WTC11 (cell line): ENCODE measurements at regions not wholly inside any gene's neighbourhood (a gene's known extent, or its start where the extent isn't known, plus 50 kb on each side); places are given as distances from the start of the nearest gene placed in this dataset.

Experiments
- ATAC-seq: fragments of 200-7000 bp; cut with Tn5 transposase; 2 replicates; pipeline ENCODE4 v1.10.0; 2021; ENCODE audit warnings: mild to moderate bottlenecking, moderate library complexity
- CTCF ChIA-PET: fragments of 300-600 bp; sonication (Branson Sonifier 250); formaldehyde crosslinking; loops from one replicate; lab custom pipeline; 2021; ENCODE audit warnings: antibody characterized with exemption; lab: Charles Lee
- POLR2A ChIA-PET: fragments of 350-600 bp; sonication (Branson Sonifier 250); formaldehyde crosslinking; loops from one replicate; lab custom pipeline; 2021; ENCODE audit warnings: antibody characterized with exemption; lab: Charles Lee
- DNase-seq: peaks from one replicate; pipeline ENCODE4 v3.0.0; 2021; ENCODE audit warnings: low spot score
- H3K27ac Mint-ChIP-seq: 2 replicates; pipeline ENCODE4 v1.8.0; 2021; ENCODE audit warnings: mixed read lengths
- H3K27me3 Mint-ChIP-seq: 2 replicates; pipeline ENCODE4 v1.8.0; 2021; ENCODE audit warnings: low read depth, mild to moderate bottlenecking, moderate library complexity, mixed read lengths
- H3K36me3 Mint-ChIP-seq: 2 replicates; pipeline ENCODE4 v1.8.0; 2021; ENCODE audit warnings: mixed read lengths
- H3K4me1 Mint-ChIP-seq: 2 replicates; pipeline ENCODE4 v1.8.0; 2022; ENCODE audit warnings: mixed read lengths
- H3K4me3 Mint-ChIP-seq: 2 replicates; pipeline ENCODE4 v1.8.0; 2021; ENCODE audit warnings: mild to moderate bottlenecking, moderate library complexity, mixed read lengths
- H3K9me3 Mint-ChIP-seq: 2 replicates; pipeline ENCODE4 v1.8.0; 2021; ENCODE audit warnings: mixed read lengths
- ATF1 ChIP-seq: sonication (generic); formaldehyde crosslinking; IDR thresholded peaks from 2 replicates; pipeline ENCODE4 v1.8.1; 2023; ENCODE audit warnings: mild to moderate bottlenecking, moderate library complexity, missing genetic modification reagents
- EMX1 ChIP-seq: fragments of 250-450 bp; sonication (Bioruptor Pico); IDR thresholded peaks from 2 replicates; pipeline ENCODE4 v1.8.0; 2021; ENCODE audit warnings: mild to moderate bottlenecking
- FOXK1 ChIP-seq: sonication (generic); formaldehyde crosslinking; IDR thresholded peaks from 2 replicates; pipeline ENCODE4 v1.8.0; 2022; ENCODE audit warnings: mild to moderate bottlenecking, moderate library complexity, missing genetic modification reagents
- GRHL2 ChIP-seq: fragments of 250-450 bp; sonication (Bioruptor Pico); IDR thresholded peaks from 2 replicates; pipeline ENCODE4 v1.8.0; 2022; ENCODE audit warnings: mild to moderate bottlenecking, moderate library complexity; ENCODE audit not compliant: insufficient replicate concordance, severe bottlenecking
- HMGA2 ChIP-seq: fragments of 250-450 bp; sonication (Bioruptor Pico); IDR thresholded peaks from 2 replicates; pipeline ENCODE4 v1.4.0; 2021; ENCODE audit warnings: mild to moderate bottlenecking, moderate library complexity
- JAZF1 ChIP-seq: fragments of 250-450 bp; sonication (Bioruptor Pico); IDR thresholded peaks from 2 replicates; pipeline ENCODE4 v1.9.0; 2021; ENCODE audit warnings: moderate library complexity, mild to moderate bottlenecking, inconsistent platforms
- NFATC4 ChIP-seq: fragments of 250-450 bp; sonication (Bioruptor Pico); IDR thresholded peaks from 2 replicates; pipeline ENCODE4 v1.9.0; 2021; ENCODE audit warnings: mild to moderate bottlenecking
- NFYB ChIP-seq: sonication (generic); formaldehyde crosslinking; conservative IDR thresholded peaks from 2 replicates; pipeline ENCODE4 v1.8.0; 2022; ENCODE audit warnings: low read depth, missing genetic modification reagents
- PRRX2 ChIP-seq: fragments of 250-450 bp; sonication (Bioruptor Pico); IDR thresholded peaks from 2 replicates; pipeline ENCODE4 v1.8.0; 2021; ENCODE audit warnings: mild to moderate bottlenecking
- RORB ChIP-seq: fragments of 250-450 bp; sonication (Bioruptor Pico); IDR thresholded peaks from 2 replicates; pipeline ENCODE4 v1.9.0; 2021; ENCODE audit warnings: mild to moderate bottlenecking
- TCF7 ChIP-seq: sonication (generic); formaldehyde crosslinking; IDR thresholded peaks from 2 replicates; pipeline ENCODE4 v1.8.0; 2022; ENCODE audit warnings: mild to moderate bottlenecking, low read depth, missing genetic modification reagents, moderate library complexity
- TP53 ChIP-seq: sonication (generic); formaldehyde crosslinking; IDR thresholded peaks from 2 replicates; pipeline ENCODE4 v1.8.1; 2023; ENCODE audit warnings: mild to moderate bottlenecking, missing genetic modification reagents
- ZNF121 ChIP-seq: sonication (generic); formaldehyde crosslinking; IDR thresholded peaks from 2 replicates; pipeline ENCODE4 v1.8.0; 2023; ENCODE audit warnings: missing genetic modification reagents
- ZNF396 ChIP-seq: fragments of 250-450 bp; sonication (Bioruptor Pico); IDR thresholded peaks from 2 replicates; pipeline ENCODE4 v1.8.0; 2021; ENCODE audit warnings: mild to moderate bottlenecking, moderate library complexity, borderline replicate concordance
- TF ChIP-seq, protein P1 (sequence below): fragments of 250-450 bp; sonication (Bioruptor Pico); IDR thresholded peaks from 2 replicates; pipeline ENCODE4 v1.8.0; 2021; ENCODE audit warnings: mild to moderate bottlenecking
- TF ChIP-seq, protein P2 (sequence below): sonication (generic); formaldehyde crosslinking; IDR thresholded peaks from 2 replicates; pipeline ENCODE4 v1.8.0; 2022; ENCODE audit warnings: mild to moderate bottlenecking, missing genetic modification reagents
- TF ChIP-seq, protein P3 (sequence below): fragments of 250-450 bp; sonication (Bioruptor Pico); IDR thresholded peaks from 2 replicates; pipeline ENCODE4 v1.9.0; 2021; ENCODE audit warnings: moderate library complexity, mild to moderate bottlenecking, inconsistent platforms, borderline replicate concordance
- TF ChIP-seq, protein P4 (sequence below): fragments of 250-450 bp; sonication (Bioruptor Pico); conservative IDR thresholded peaks from 2 replicates; pipeline ENCODE4 v1.9.0; 2021; ENCODE audit warnings: mild to moderate bottlenecking
- TF ChIP-seq, protein P5 (sequence below): fragments of 250-450 bp; sonication (Bioruptor Pico); IDR thresholded peaks from 2 replicates; pipeline ENCODE4 v1.9.0; 2021; ENCODE audit warnings: mild to moderate bottlenecking
- TF ChIP-seq, protein P6 (sequence below): fragments of 250-450 bp; sonication (Bioruptor Pico); IDR thresholded peaks from 2 replicates; pipeline ENCODE4 v1.9.0; 2021; ENCODE audit warnings: mild to moderate bottlenecking
- TF ChIP-seq, protein P7 (sequence below): sonication (generic); formaldehyde crosslinking; IDR thresholded peaks from 2 replicates; pipeline ENCODE4 v1.8.0; 2023; ENCODE audit warnings: missing genetic modification reagents, mild to moderate bottlenecking, borderline replicate concordance

DNA sequence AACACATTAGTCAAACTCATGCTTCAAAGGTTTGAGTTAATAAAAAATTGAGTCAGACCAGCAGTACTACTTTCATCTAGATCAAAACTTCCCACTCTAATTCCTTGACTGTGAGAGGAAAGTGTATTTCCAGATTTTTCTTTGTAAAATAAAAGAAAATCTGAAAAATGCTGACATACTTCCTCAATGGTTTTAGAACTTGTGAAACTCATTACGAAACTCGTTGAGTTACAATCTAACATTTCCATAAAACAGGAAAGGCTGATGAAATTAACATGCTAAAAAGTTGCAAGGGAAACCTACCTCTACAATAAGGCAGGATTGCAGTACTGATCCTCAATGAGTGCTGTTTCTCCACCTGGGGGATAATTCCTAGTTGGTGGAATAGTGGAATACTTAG, 217.8 kb upstream of the HCCS start (continued):
- TF ChIP-seq RORB (CRISPR knock-in tag) (no peak), PRRX2 (no peak), TCF7 (CRISPR knock-in tag) (no peak), GRHL2 (no peak), JAZF1 (CRISPR knock-in tag) (no peak), NFATC4 (CRISPR knock-in tag) (no peak), FOXK1 (CRISPR knock-in tag) (no peak), TP53 (no peak), HMGA2 (CRISPR knock-in tag) (no peak), ATF1 (CRISPR knock-in tag) (no peak)
- TF ChIP-seq, protein P1, sequence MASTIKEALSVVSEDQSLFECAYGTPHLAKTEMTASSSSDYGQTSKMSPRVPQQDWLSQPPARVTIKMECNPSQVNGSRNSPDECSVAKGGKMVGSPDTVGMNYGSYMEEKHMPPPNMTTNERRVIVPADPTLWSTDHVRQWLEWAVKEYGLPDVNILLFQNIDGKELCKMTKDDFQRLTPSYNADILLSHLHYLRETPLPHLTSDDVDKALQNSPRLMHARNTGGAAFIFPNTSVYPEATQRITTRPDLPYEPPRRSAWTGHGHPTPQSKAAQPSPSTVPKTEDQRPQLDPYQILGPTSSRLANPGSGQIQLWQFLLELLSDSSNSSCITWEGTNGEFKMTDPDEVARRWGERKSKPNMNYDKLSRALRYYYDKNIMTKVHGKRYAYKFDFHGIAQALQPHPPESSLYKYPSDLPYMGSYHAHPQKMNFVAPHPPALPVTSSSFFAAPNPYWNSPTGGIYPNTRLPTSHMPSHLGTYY: no peak
- TF ChIP-seq, protein P2, sequence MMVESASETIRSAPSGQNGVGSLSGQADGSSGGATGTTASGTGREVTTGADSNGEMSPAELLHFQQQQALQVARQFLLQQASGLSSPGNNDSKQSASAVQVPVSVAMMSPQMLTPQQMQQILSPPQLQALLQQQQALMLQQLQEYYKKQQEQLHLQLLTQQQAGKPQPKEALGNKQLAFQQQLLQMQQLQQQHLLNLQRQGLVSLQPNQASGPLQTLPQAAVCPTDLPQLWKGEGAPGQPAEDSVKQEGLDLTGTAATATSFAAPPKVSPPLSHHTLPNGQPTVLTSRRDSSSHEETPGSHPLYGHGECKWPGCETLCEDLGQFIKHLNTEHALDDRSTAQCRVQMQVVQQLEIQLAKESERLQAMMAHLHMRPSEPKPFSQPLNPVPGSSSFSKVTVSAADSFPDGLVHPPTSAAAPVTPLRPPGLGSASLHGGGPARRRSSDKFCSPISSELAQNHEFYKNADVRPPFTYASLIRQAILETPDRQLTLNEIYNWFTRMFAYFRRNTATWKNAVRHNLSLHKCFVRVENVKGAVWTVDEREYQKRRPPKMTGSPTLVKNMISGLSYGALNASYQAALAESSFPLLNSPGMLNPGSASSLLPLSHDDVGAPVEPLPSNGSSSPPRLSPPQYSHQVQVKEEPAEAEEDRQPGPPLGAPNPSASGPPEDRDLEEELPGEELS: no peak

DNA sequence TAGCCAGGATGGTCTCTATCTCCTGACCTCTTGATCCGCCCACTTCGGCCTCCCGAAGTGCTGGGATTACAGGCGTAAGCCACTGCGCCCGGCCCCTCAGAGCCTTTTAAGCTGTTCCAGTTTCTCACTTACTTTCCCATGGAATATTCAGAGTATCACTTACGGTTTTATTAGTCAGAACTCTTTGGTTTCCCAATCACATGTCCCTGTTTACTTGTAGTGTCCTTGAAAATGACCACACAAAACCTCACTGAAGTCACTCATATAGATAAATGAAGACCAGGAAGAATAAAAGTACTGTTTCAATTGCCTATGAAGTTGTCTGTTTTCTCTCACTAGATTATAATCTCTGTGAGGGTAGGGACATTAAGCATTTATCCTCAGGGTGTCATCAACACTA, 217.2 kb upstream of the HCCS start:
- ChIA-PET POLR2A (no interaction called here), CTCF (no interaction called here)
- Mint-ChIP-seq H3K36me3 (no peaks in the 10 kb centered on the region), H3K4me1 (no peaks in the 10 kb centered on the region; the same call in 1 of the 2 replicates), H3K27ac (no peak overlapping the region), H3K27me3 (no peaks in the 10 kb centered on the region), H3K9me3 (no peaks in the 10 kb centered on the region), H3K4me3 (no peak overlapping the region)
- DNase-seq (no peak), ATAC-seq (no peak)
- TF ChIP-seq NFYB (CRISPR knock-in tag): no peak
- TF ChIP-seq, protein P3, sequence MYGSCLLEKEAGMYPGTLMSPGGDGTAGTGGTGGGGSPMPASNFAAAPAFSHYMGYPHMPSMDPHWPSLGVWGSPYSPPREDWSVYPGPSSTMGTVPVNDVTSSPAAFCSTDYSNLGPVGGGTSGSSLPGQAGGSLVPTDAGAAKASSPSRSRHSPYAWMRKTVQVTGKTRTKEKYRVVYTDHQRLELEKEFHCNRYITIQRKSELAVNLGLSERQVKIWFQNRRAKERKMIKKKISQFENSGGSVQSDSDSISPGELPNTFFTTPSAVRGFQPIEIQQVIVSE (CRISPR knock-in tag): no peak
- TF ChIP-seq, protein P4, sequence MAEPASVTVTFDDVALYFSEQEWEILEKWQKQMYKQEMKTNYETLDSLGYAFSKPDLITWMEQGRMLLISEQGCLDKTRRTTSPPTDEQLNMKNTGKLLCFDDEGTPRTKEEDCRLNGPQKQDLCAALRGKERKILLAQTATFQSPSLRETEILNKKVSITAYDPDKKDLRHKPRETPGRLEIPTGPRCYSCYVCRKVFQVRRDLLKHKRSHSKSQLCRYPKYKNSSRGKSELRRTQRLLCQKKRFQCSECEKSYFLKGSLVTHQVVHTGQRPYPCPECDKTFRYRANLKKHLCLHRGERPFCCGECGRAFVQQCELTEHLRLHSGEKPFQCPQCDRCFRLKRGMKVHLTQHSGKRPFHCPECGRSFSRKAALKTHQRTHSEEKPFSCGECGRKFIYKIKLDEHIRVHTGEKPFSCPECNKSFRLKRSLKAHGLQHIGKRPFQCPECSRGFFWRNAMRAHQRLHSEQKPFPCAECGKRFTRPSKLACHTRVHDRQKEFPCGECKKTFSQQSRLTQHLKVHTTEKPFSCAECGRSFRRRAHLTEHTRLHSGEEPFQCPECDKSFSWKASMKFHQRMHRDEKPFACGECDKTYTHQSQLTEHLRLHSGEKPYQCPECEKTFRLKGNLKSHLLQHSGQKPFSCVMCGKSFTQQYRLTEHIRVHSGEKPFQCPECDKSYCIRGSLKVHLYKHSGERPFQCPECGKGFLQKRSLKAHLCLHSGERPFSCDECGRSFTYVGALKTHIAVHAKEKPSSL (CRISPR knock-in tag): no peak
- TF ChIP-seq, protein P5, sequence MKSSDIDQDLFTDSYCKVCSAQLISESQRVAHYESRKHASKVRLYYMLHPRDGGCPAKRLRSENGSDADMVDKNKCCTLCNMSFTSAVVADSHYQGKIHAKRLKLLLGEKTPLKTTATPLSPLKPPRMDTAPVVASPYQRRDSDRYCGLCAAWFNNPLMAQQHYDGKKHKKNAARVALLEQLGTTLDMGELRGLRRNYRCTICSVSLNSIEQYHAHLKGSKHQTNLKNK: no peak
- TF ChIP-seq ZNF121 (CRISPR knock-in tag): no peak
- TF ChIP-seq, protein P6, sequence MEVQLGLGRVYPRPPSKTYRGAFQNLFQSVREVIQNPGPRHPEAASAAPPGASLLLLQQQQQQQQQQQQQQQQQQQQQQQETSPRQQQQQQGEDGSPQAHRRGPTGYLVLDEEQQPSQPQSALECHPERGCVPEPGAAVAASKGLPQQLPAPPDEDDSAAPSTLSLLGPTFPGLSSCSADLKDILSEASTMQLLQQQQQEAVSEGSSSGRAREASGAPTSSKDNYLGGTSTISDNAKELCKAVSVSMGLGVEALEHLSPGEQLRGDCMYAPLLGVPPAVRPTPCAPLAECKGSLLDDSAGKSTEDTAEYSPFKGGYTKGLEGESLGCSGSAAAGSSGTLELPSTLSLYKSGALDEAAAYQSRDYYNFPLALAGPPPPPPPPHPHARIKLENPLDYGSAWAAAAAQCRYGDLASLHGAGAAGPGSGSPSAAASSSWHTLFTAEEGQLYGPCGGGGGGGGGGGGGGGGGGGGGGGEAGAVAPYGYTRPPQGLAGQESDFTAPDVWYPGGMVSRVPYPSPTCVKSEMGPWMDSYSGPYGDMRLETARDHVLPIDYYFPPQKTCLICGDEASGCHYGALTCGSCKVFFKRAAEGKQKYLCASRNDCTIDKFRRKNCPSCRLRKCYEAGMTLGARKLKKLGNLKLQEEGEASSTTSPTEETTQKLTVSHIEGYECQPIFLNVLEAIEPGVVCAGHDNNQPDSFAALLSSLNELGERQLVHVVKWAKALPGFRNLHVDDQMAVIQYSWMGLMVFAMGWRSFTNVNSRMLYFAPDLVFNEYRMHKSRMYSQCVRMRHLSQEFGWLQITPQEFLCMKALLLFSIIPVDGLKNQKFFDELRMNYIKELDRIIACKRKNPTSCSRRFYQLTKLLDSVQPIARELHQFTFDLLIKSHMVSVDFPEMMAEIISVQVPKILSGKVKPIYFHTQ: no peak
- TF ChIP-seq, protein P7, sequence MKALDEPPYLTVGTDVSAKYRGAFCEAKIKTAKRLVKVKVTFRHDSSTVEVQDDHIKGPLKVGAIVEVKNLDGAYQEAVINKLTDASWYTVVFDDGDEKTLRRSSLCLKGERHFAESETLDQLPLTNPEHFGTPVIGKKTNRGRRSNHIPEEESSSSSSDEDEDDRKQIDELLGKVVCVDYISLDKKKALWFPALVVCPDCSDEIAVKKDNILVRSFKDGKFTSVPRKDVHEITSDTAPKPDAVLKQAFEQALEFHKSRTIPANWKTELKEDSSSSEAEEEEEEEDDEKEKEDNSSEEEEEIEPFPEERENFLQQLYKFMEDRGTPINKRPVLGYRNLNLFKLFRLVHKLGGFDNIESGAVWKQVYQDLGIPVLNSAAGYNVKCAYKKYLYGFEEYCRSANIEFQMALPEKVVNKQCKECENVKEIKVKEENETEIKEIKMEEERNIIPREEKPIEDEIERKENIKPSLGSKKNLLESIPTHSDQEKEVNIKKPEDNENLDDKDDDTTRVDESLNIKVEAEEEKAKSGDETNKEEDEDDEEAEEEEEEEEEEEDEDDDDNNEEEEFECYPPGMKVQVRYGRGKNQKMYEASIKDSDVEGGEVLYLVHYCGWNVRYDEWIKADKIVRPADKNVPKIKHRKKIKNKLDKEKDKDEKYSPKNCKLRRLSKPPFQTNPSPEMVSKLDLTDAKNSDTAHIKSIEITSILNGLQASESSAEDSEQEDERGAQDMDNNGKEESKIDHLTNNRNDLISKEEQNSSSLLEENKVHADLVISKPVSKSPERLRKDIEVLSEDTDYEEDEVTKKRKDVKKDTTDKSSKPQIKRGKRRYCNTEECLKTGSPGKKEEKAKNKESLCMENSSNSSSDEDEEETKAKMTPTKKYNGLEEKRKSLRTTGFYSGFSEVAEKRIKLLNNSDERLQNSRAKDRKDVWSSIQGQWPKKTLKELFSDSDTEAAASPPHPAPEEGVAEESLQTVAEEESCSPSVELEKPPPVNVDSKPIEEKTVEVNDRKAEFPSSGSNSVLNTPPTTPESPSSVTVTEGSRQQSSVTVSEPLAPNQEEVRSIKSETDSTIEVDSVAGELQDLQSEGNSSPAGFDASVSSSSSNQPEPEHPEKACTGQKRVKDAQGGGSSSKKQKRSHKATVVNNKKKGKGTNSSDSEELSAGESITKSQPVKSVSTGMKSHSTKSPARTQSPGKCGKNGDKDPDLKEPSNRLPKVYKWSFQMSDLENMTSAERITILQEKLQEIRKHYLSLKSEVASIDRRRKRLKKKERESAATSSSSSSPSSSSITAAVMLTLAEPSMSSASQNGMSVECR (CRISPR knock-in tag): no peak
- no peak for TF ChIP-seq EMX1 (CRISPR knock-in tag)
- no peak for TF ChIP-seq HMGA2 (CRISPR knock-in tag)
- TF ChIP-seq ATF1 (CRISPR knock-in tag): no peak
- no peak for TF ChIP-seq ZNF396 (CRISPR knock-in tag)
